Fibroblast of lung (primary cell): ENCODE measurements at regions not wholly inside any gene's neighbourhood (a gene's known extent, or its start where the extent isn't known, plus 50 kb on each side); places are given as distances from the start of the nearest gene placed in this dataset.
"Not testable (repeated sequence)": the region's sequence is repeated elsewhere in the genome, so short reads cannot be mapped to it uniquely, and the experiment has no call there.

Experiments
- EZH2 ChIP-seq: IDR thresholded peaks from 2 replicates; pipeline ENCODE4 v1.5.1; 2012; ENCODE audit warnings: low read length, control low read depth, mild to moderate bottlenecking; ENCODE audit errors: missing control alignments
- TF ChIP-seq, protein P1 (sequence below), 2 donors: IDR thresholded peaks in 1 of 2; conservative IDR thresholded peaks in 1 of 2; 1 replicate in 1 of 2; 2 replicates in 1 of 2; pipeline ENCODE4 v1.5.1; 2011 to 2012; ENCODE audit warnings: low read length in 2 of 2, control low read depth in 1 of 2, inconsistent platforms in 1 of 2, low read depth in 1 of 2, mild to moderate bottlenecking in 1 of 2

DNA sequence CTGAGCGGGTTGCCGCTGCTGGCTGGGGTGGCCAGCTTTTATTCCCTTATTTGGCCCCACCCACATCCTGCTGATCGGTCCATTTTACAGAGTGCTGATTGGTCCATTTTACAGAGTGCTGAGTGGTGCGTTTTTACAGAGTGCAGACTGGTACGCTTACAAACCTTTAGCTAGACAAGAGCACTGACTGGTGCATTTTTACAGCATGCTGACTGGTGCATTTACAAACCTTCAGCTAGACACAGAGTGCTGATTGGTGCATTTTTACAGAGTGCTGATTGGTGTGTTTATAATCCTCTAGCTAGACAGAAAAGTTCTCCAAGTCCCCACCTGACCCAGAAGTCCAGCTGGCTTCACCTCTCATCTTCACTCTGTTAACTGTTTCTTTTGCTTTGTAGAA lies 1217.6 kb upstream of the TMEFF2 start:
- TF ChIP-seq EZH2: not testable (repeated sequence)
- TF ChIP-seq, protein P1, sequence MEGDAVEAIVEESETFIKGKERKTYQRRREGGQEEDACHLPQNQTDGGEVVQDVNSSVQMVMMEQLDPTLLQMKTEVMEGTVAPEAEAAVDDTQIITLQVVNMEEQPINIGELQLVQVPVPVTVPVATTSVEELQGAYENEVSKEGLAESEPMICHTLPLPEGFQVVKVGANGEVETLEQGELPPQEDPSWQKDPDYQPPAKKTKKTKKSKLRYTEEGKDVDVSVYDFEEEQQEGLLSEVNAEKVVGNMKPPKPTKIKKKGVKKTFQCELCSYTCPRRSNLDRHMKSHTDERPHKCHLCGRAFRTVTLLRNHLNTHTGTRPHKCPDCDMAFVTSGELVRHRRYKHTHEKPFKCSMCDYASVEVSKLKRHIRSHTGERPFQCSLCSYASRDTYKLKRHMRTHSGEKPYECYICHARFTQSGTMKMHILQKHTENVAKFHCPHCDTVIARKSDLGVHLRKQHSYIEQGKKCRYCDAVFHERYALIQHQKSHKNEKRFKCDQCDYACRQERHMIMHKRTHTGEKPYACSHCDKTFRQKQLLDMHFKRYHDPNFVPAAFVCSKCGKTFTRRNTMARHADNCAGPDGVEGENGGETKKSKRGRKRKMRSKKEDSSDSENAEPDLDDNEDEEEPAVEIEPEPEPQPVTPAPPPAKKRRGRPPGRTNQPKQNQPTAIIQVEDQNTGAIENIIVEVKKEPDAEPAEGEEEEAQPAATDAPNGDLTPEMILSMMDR (conservative IDR thresholded peaks at IDR 0.05 in 1 of 2, IDR thresholded peaks at IDR 0.05 in 1 of 2; ENCODE audit: low read depth in 1 of 2, low read length in 2 of 2): not testable (repeated sequence)
